ENCODE measurements at regions not wholly inside any gene's neighbourhood (a gene's known extent, or its start where the extent isn't known, plus 50 kb on each side); places are given as distances from the start of the nearest gene placed in this dataset.

DNA sequence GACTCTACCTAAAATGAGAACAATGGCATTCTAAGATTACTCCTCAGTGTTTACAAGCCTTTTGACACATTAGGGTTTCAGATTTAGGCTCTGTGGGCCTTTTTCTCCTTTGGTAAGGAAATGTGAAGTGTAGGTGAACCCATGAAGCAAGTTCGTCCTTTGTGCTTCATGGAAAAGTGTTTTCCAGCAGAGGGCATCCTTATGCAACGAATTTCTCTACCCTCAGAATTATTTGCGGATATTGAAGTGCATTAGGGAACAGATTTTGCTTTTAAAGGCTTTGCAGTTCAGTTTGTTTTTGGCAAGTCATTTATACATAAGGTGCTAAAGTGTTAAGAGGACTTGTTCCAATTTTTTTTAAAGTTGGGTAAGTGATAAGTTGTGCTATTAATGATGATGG, 55.7 kb upstream of the FERMT1 start:
- no peak for DNase-seq

DNA sequence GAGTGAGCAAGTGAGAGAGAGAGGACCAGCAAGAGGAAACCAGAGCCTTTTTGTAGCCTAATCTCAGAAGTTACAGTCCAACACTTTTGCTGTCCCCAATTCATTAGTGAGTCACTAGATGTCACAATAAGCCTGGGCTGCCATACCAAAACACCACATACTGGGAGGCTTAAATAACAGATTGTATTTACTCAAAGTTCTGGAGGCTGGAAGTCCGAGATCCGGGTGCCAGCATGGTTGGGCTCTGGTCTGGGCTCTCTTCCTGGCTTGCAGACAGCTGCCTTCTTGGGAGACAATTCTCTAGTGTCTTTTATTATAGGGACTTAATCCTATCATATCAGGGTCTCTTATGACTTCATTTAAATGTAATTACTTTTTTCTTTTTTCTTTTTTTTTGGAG, 50.7 kb upstream of the FERMT1 start:
- DNase-seq: no peak
